IPS-18c (cell line): ENCODE measurements at regions not wholly inside any gene's neighbourhood (a gene's known extent, or its start where the extent isn't known, plus 50 kb on each side); places are given as distances from the start of the nearest gene placed in this dataset.
"Not testable (repeated sequence)": the region's sequence is repeated elsewhere in the genome, so short reads cannot be mapped to it uniquely, and the experiment has no call there.

ENCODE experiments used
- H3K4me3 ChIP-seq: 2 replicates; pipeline ENCODE4 v1.7.0; 2013; ENCODE audit warnings: low read depth, mild to moderate bottlenecking, low read length, moderate library complexity; ENCODE audit not compliant: insufficient read depth
- H3K9me3 ChIP-seq: one replicate; pipeline ENCODE4 v1.6.1; 2013; ENCODE audit warnings: mild to moderate bottlenecking, low read length, moderate library complexity; ENCODE audit not compliant: control insufficient read depth, insufficient read depth

- no peak overlapping the region for H3K4me3 ChIP-seq
- H3K9me3 ChIP-seq = no peaks in the 10 kb centered on the region
Measured at GRCh38 chr1:194717334-194717733, 1530.9 kb upstream of the B3GALT2 start.

- H3K9me3 ChIP-seq = no peaks in the 10 kb centered on the region
- H3K4me3 ChIP-seq = no peak overlapping the region
Measured at GRCh38 chr1:194710671-194711070, 1524.3 kb upstream of the B3GALT2 start.

GRCh38 chr1:194709439-194709838 lies 1523.0 kb upstream of the B3GALT2 start:
- no peaks in the 10 kb centered on the region for H3K9me3 ChIP-seq

GRCh38 chr1:194707074-194707473 lies 1520.7 kb upstream of the B3GALT2 start:
- H3K4me3 ChIP-seq = no peak overlapping the region
- H3K9me3 ChIP-seq = no peaks in the 10 kb centered on the region

More at GRCh38 chr1:194709439-194709838, 1523.0 kb upstream of the B3GALT2 start:
- no peak overlapping the region for H3K4me3 ChIP-seq

- no peaks in the 10 kb centered on the region for H3K9me3 ChIP-seq
- H3K4me3 ChIP-seq = no peak overlapping the region
Measured at GRCh38 chr1:194705123-194705854, 1518.9 kb upstream of the B3GALT2 start.

GRCh38 chr1:194698908-194699318 lies 1512.5 kb upstream of the B3GALT2 start:
- Histone ChIP-seq H3K9me3 (no peaks in the 10 kb centered on the region), H3K4me3 (no peak overlapping the region)

GRCh38 chr1:194693244-194693643 lies 1506.8 kb upstream of the B3GALT2 start:
- no peak overlapping the region for H3K4me3 ChIP-seq
- H3K9me3 ChIP-seq = no peaks in the 10 kb centered on the region

- H3K9me3 ChIP-seq = no peaks in the 10 kb centered on the region
- no peak overlapping the region for H3K4me3 ChIP-seq
Measured at GRCh38 chr1:194684636-194685035, 1498.2 kb upstream of the B3GALT2 start.

GRCh38 chr1:194658090-194658439 lies 1471.7 kb upstream of the B3GALT2 start:
- no peaks in the 10 kb centered on the region for H3K9me3 ChIP-seq
- no peak overlapping the region for H3K4me3 ChIP-seq

- H3K4me3 ChIP-seq = no peak overlapping the region
- no peaks in the 10 kb centered on the region for H3K9me3 ChIP-seq
Measured at GRCh38 chr1:194654956-194655355, 1468.5 kb upstream of the B3GALT2 start.

GRCh38 chr1:194653385-194653784 lies 1467.0 kb upstream of the B3GALT2 start:
- Histone ChIP-seq H3K4me3 (no peak overlapping the region), H3K9me3 (no peaks in the 10 kb centered on the region)

- Histone ChIP-seq H3K4me3 (no peak overlapping the region), H3K9me3 (no peaks in the 10 kb centered on the region)
Measured at GRCh38 chr1:194647118-194647517, 1460.7 kb upstream of the B3GALT2 start.

GRCh38 chr1:194644528-194644927 lies 1458.1 kb upstream of the B3GALT2 start:
- no peak overlapping the region for H3K4me3 ChIP-seq
- H3K9me3 ChIP-seq = no peaks in the 10 kb centered on the region

- no peak overlapping the region for H3K4me3 ChIP-seq
- no peaks in the 10 kb centered on the region for H3K9me3 ChIP-seq
Measured at GRCh38 chr1:194640322-194640721, 1453.9 kb upstream of the B3GALT2 start.

- no peaks in the 10 kb centered on the region for H3K9me3 ChIP-seq
- no peak overlapping the region for H3K4me3 ChIP-seq
Measured at GRCh38 chr1:194629011-194629410, 1442.6 kb upstream of the B3GALT2 start.

GRCh38 chr1:194624833-194625232 lies 1438.4 kb upstream of the B3GALT2 start:
- Histone ChIP-seq H3K9me3 (no peaks in the 10 kb centered on the region), H3K4me3 (no peak overlapping the region)

GRCh38 chr1:194618101-194618500 lies 1431.7 kb upstream of the B3GALT2 start:
- no peak overlapping the region for H3K4me3 ChIP-seq
- H3K9me3 ChIP-seq = peaks cover 3% of the 10 kb centered on the region

GRCh38 chr1:194617272-194617671 lies 1430.9 kb upstream of the B3GALT2 start:
- H3K4me3 ChIP-seq, H3K9me3 ChIP-seq: not testable (repeated sequence)

GRCh38 chr1:194616835-194617234 lies 1430.4 kb upstream of the B3GALT2 start:
- no peak overlapping the region for H3K4me3 ChIP-seq

More at GRCh38 chr1:194616835-194617234, 1430.4 kb upstream of the B3GALT2 start:
- H3K9me3 ChIP-seq = peaks cover 3% of the 10 kb centered on the region
